ENCODE measurements at regions not wholly inside any gene's neighbourhood (a gene's known extent, or its start where the extent isn't known, plus 50 kb on each side); places are given as distances from the start of the nearest gene placed in this dataset.

- POLR2A ChIA-PET (ENCODE audit: unreplicated experiment) = no interaction called here
- Histone ChIP-seq H3K4me1 (replicated peaks; ENCODE audit: insufficient read depth) (peaks cover 31% of the 10 kb centered on the region), H3K79me2 (ENCODE audit: low read depth) (no peaks in the 10 kb centered on the region), H3K4me2 (no peak overlapping the region), H3K36me3 (ENCODE audit: low read depth) (no peaks in the 10 kb centered on the region), H2AFZ (no peak overlapping the region), H3K27ac (no peak overlapping the region), H3K27me3 (ENCODE audit: insufficient read depth, low read depth) (no peaks in the 10 kb centered on the region), H3K9me3 (ENCODE audit: insufficient read depth, low read depth) (peaks cover 11% of the 10 kb centered on the region), H3K9me2 (ENCODE audit: insufficient read depth) (no peaks in the 10 kb centered on the region), H3K4me3 (no peak overlapping the region), H4K20me1 (ENCODE audit: insufficient read depth) (no peaks in the 10 kb centered on the region), H3F3A (ENCODE audit: insufficient read depth, low read depth) (peaks cover 27% of the 10 kb centered on the region; the same call in 1 of the 2 replicates)
- TF ChIP-seq EZH2 (IDR thresholded peaks at IDR 0.05; ENCODE audit: low read depth) (no peak), CTCF (conservative IDR thresholded peaks at IDR 0.05) (no peak)
- BruUV-seq (replicated peaks) = no TSS peak
- CTCF ChIA-PET = no interaction called here
- DNase-seq = no peak
- intact Hi-C loops (cut with micrococcal nuclease; ENCODE audit: unreplicated experiment) = no loop called here
Observed at GRCh38 chr13:34040863-34041262, 222.9 kb downstream of the RFC3 start.

GRCh38 chr13:34044041-34044440, 226.1 kb downstream of the RFC3 start:
- Histone ChIP-seq H3K27me3 (ENCODE audit: insufficient read depth, low read depth) (no peaks in the 10 kb centered on the region), H3F3A (ENCODE audit: insufficient read depth, low read depth) (peaks cover 21% of the 10 kb centered on the region; the same call in 1 of the 2 replicates), H3K4me3 (no peak overlapping the region), H2AFZ (no peak overlapping the region), H3K4me2 (no peak overlapping the region), H3K36me3 (ENCODE audit: low read depth) (no peaks in the 10 kb centered on the region), H3K79me2 (ENCODE audit: low read depth) (no peaks in the 10 kb centered on the region), H3K4me1 (replicated peaks; ENCODE audit: insufficient read depth) (peaks cover 27% of the 10 kb centered on the region), H4K20me1 (ENCODE audit: insufficient read depth) (no peaks in the 10 kb centered on the region), H3K27ac (peak overlapping the region; percentile 77), H3K9me3 (ENCODE audit: insufficient read depth, low read depth) (peaks cover 11% of the 10 kb centered on the region), H3K9me2 (ENCODE audit: insufficient read depth) (no peaks in the 10 kb centered on the region)
- POLR2A ChIA-PET (ENCODE audit: unreplicated experiment) = no interaction called here
- TF ChIP-seq EZH2 (IDR thresholded peaks at IDR 0.05; ENCODE audit: low read depth) (no peak), CTCF (conservative IDR thresholded peaks at IDR 0.05) (no peak)
- DNase-seq = peak in 1 of 2 experiments; percentile 63
- intact Hi-C loops (cut with micrococcal nuclease; ENCODE audit: unreplicated experiment) = loop anchor here (1.0 kb wide), 1 partner anchor 22 kb away; no protein-coding TSS in a partner anchor
- CTCF ChIA-PET = no interaction called here
- TSS peak; percentile 14 for BruUV-seq (replicated peaks)

GRCh38 chr13:34044660-34045080, 226.7 kb downstream of the RFC3 start:
- H3K36me3 ChIP-seq (ENCODE audit: low read depth) = no peaks in the 10 kb centered on the region
- ChIA-PET POLR2A (ENCODE audit: unreplicated experiment) (no interaction called here), CTCF (no interaction called here)
- no peaks in the 10 kb centered on the region for H4K20me1 ChIP-seq (ENCODE audit: insufficient read depth)
- peak in 1 of 2 experiments; percentile 93 for DNase-seq
- no TSS peak for BruUV-seq (replicated peaks)
- peaks cover 11% of the 10 kb centered on the region for H3K9me3 ChIP-seq (ENCODE audit: insufficient read depth, low read depth)
- peaks cover 21% of the 10 kb centered on the region; the same call in 1 of the 2 replicates for H3F3A ChIP-seq (ENCODE audit: insufficient read depth, low read depth)
- H3K4me1 ChIP-seq (replicated peaks; ENCODE audit: insufficient read depth) = peaks cover 27% of the 10 kb centered on the region
- peak overlapping the region; percentile 35 for H3K4me2 ChIP-seq
- intact Hi-C loops (cut with micrococcal nuclease; ENCODE audit: unreplicated experiment) = loop anchor here (1.0 kb wide), 1 partner anchor 22 kb away; no protein-coding TSS in a partner anchor
- no peaks in the 10 kb centered on the region for H3K27me3 ChIP-seq (ENCODE audit: insufficient read depth, low read depth)
- TF ChIP-seq EZH2 (IDR thresholded peaks at IDR 0.05; ENCODE audit: low read depth) (no peak), CTCF (conservative IDR thresholded peaks at IDR 0.05) (no peak)
- H2AFZ ChIP-seq = no peak overlapping the region; the same call in 1 of the 2 replicates
- peak overlapping the region; percentile 77 for H3K27ac ChIP-seq
- 0 out of 2 replicates have a peak overlapping the region, but pooled peaks have one; percentile 3 for H3K4me3 ChIP-seq
- H3K79me2 ChIP-seq (ENCODE audit: low read depth) = no peaks in the 10 kb centered on the region
- no peaks in the 10 kb centered on the region for H3K9me2 ChIP-seq (ENCODE audit: insufficient read depth)
